ENCODE measurements at regions not wholly inside any gene's neighbourhood (a gene's known extent, or its start where the extent isn't known, plus 50 kb on each side); places are given as distances from the start of the nearest gene placed in this dataset.

DNA sequence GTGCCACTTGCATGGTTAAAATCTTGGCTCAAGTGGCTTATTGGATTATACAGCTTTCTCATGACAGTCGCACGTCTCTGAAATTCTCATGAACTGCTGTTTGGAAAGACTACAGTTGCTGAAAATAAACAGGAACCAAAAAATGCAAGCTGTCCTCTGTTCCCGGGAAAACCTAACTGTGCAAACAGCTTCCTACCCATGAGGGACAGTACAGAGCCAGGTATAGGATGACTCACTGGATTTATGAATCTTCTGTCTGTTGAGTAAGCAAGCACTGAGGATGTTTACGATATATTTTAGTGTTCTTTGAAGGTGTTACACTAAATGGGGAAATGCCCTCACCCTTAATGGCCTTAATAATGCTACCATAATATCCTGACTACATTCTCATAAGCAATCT, 380.3 kb upstream of the TNC start:
- Histone ChIP-seq H3K4me2 (ENCODE audit: low read depth, low read length) (no peak overlapping the region), H3K79me2 (ENCODE audit: low read length) (no peaks in the 10 kb centered on the region), H2AFZ (ENCODE audit: low read length) (no peak overlapping the region), H3K4me3 (ENCODE audit: low read length) (no peak overlapping the region), H3K9me2 (replicated peaks; ENCODE audit: insufficient read depth, low read length) (no peaks in the 10 kb centered on the region), H4K20me1 (ENCODE audit: insufficient read depth, low read length) (no peaks in the 10 kb centered on the region), H3K4me1 (ENCODE audit: low read length) (0 out of 2 replicates have a peak, but pooled peaks cover 2% of the 10 kb centered on the region), H3K36me3 (replicated peaks; ENCODE audit: insufficient read depth, low read length) (no peaks in the 10 kb centered on the region), H3K27ac (ENCODE audit: low read length) (no peak overlapping the region), H3K9me3 (replicated peaks; ENCODE audit: insufficient read depth, low read length) (no peaks in the 10 kb centered on the region), H3F3A (ENCODE audit: insufficient read depth, low read length) (no peaks in the 10 kb centered on the region), H3K27me3 (replicated peaks; ENCODE audit: insufficient read depth, low read length) (no peaks in the 10 kb centered on the region), H3K9ac (ENCODE audit: low read length) (no peak overlapping the region)
- no peak for DNase-seq
- no peak for TF ChIP-seq EZH2phosphoT487 (IDR thresholded peaks at IDR 0.05; ENCODE audit: low read length)

DNA sequence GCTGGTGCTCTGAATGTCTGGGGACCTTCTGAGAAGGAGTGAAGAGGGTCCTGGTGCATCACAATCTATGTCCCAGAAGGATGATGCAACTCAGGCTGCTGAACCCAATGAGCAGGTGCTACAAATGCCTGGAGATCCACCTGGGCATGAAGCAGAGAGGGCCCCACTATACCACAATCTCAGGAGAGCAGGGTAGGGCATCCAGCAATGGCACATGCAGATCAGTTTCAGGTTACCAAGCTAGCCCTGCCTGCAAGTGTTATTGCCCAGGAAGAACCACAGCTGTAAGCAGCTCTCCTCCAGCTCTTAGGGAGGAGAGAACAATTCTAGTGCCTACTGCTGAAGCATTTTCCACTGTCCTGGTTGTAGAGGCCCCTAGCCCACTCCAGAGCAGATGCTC, 389.2 kb upstream of the TNC start:
- Histone ChIP-seq H3K9me2 (replicated peaks; ENCODE audit: insufficient read depth, low read length) (no peaks in the 10 kb centered on the region), H3K4me2 (ENCODE audit: low read depth, low read length) (no peak overlapping the region), H3K9ac (ENCODE audit: low read length) (no peak overlapping the region), H3K4me1 (ENCODE audit: low read length) (no peaks in the 10 kb centered on the region), H3K79me2 (ENCODE audit: low read length) (no peaks in the 10 kb centered on the region), H3K27me3 (replicated peaks; ENCODE audit: insufficient read depth, low read length) (no peaks in the 10 kb centered on the region), H3K4me3 (ENCODE audit: low read length) (no peak overlapping the region), H3K9me3 (replicated peaks; ENCODE audit: insufficient read depth, low read length) (no peaks in the 10 kb centered on the region), H3F3A (ENCODE audit: insufficient read depth, low read length) (no peaks in the 10 kb centered on the region), H2AFZ (ENCODE audit: low read length) (no peak overlapping the region), H3K36me3 (replicated peaks; ENCODE audit: insufficient read depth, low read length) (no peaks in the 10 kb centered on the region), H3K27ac (ENCODE audit: low read length) (no peak overlapping the region), H4K20me1 (ENCODE audit: insufficient read depth, low read length) (no peaks in the 10 kb centered on the region)
- no peak for DNase-seq
- no peak for TF ChIP-seq EZH2 (optimal IDR thresholded peaks at IDR 0.05; ENCODE audit: low read depth, low read length)
- TF ChIP-seq EZH2phosphoT487 (IDR thresholded peaks at IDR 0.05; ENCODE audit: low read length) = no peak
- TF ChIP-seq, protein P1, sequence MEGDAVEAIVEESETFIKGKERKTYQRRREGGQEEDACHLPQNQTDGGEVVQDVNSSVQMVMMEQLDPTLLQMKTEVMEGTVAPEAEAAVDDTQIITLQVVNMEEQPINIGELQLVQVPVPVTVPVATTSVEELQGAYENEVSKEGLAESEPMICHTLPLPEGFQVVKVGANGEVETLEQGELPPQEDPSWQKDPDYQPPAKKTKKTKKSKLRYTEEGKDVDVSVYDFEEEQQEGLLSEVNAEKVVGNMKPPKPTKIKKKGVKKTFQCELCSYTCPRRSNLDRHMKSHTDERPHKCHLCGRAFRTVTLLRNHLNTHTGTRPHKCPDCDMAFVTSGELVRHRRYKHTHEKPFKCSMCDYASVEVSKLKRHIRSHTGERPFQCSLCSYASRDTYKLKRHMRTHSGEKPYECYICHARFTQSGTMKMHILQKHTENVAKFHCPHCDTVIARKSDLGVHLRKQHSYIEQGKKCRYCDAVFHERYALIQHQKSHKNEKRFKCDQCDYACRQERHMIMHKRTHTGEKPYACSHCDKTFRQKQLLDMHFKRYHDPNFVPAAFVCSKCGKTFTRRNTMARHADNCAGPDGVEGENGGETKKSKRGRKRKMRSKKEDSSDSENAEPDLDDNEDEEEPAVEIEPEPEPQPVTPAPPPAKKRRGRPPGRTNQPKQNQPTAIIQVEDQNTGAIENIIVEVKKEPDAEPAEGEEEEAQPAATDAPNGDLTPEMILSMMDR (IDR thresholded peaks at IDR 0.05; ENCODE audit: low read length) = no peak

DNA sequence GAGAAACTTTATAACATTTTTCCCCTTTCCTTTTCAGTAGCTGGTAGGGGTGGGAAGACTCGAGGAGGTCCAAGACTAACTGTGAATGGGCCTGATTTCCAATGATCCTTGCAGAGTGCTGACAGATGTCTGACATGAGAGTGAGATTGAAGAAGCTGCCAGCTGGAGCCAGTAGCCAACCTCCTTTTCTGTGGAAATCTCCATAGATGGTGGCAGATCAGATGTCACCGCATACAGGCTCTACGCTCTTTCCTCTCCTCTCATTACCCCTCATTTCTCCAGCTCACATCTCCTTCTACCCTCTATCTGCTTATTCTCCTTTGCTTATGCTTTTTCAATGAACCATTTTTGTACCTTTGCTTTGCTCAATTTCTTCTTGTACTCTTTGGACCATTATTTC, 395.2 kb upstream of the TNC start:
- no peaks in the 10 kb centered on the region for H4K20me1 ChIP-seq (ENCODE audit: insufficient read depth, low read length)
- DNase-seq = no peak
- no peak overlapping the region for H3K4me2 ChIP-seq (ENCODE audit: low read depth, low read length)
- H3K4me3 ChIP-seq (ENCODE audit: low read length) = no peak overlapping the region
- no peaks in the 10 kb centered on the region for H3K9me3 ChIP-seq (replicated peaks; ENCODE audit: insufficient read depth, low read length)
- TF ChIP-seq EZH2phosphoT487 (IDR thresholded peaks at IDR 0.05; ENCODE audit: low read length) (no peak), EZH2 (optimal IDR thresholded peaks at IDR 0.05; ENCODE audit: low read depth, low read length) (no peak)
- TF ChIP-seq, protein P1 (IDR thresholded peaks at IDR 0.05; ENCODE audit: low read length) = no peak
- H3K9ac ChIP-seq (ENCODE audit: low read length) = no peak overlapping the region
- H3K27ac ChIP-seq (ENCODE audit: low read length) = no peak overlapping the region
- no peak overlapping the region for H2AFZ ChIP-seq (ENCODE audit: low read length)
- H3K9me2 ChIP-seq (replicated peaks; ENCODE audit: insufficient read depth, low read length) = no peaks in the 10 kb centered on the region
- no peaks in the 10 kb centered on the region for H3K79me2 ChIP-seq (ENCODE audit: low read length)
- no peaks in the 10 kb centered on the region for H3F3A ChIP-seq (ENCODE audit: insufficient read depth, low read length)
- H3K27me3 ChIP-seq (replicated peaks; ENCODE audit: insufficient read depth, low read length) = no peaks in the 10 kb centered on the region
- no peaks in the 10 kb centered on the region for H3K36me3 ChIP-seq (replicated peaks; ENCODE audit: insufficient read depth, low read length)
- H3K4me1 ChIP-seq (ENCODE audit: low read length) = no peaks in the 10 kb centered on the region

DNA sequence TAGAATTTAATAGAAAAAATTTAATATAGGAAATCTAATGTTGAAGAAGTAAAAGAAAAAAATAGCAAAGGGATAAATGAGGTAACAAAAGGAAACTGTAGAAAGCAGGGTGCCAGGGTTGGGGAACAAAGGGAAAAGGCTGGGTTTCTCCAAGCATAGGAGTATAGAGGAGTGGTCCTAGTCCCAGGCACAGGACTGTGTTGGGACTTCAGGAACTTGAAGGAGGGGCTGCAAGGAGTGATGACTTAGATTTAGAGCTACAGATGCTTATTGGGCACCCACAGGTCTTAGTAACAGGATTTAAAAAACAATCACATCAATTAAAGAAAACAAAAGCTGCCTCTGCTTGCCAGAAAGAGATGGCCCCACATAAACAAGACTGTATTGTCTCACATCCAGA, 396.5 kb upstream of the TNC start:
- Histone ChIP-seq H3F3A (ENCODE audit: insufficient read depth, low read length) (no peaks in the 10 kb centered on the region), H3K9me2 (replicated peaks; ENCODE audit: insufficient read depth, low read length) (no peaks in the 10 kb centered on the region), H3K4me3 (ENCODE audit: low read length) (no peak overlapping the region), H3K4me2 (ENCODE audit: low read depth, low read length) (no peak overlapping the region), H3K27me3 (replicated peaks; ENCODE audit: insufficient read depth, low read length) (no peaks in the 10 kb centered on the region), H2AFZ (ENCODE audit: low read length) (no peak overlapping the region), H3K9ac (ENCODE audit: low read length) (no peak overlapping the region), H3K79me2 (ENCODE audit: low read length) (no peaks in the 10 kb centered on the region), H4K20me1 (ENCODE audit: insufficient read depth, low read length) (no peaks in the 10 kb centered on the region), H3K27ac (ENCODE audit: low read length) (no peak overlapping the region), H3K4me1 (ENCODE audit: low read length) (no peaks in the 10 kb centered on the region), H3K36me3 (replicated peaks; ENCODE audit: insufficient read depth, low read length) (no peaks in the 10 kb centered on the region), H3K9me3 (replicated peaks; ENCODE audit: insufficient read depth, low read length) (no peaks in the 10 kb centered on the region)
- DNase-seq = no peak
- TF ChIP-seq, protein P1 (IDR thresholded peaks at IDR 0.05; ENCODE audit: low read length) = no peak
- TF ChIP-seq EZH2phosphoT487 (IDR thresholded peaks at IDR 0.05; ENCODE audit: low read length) = no peak
